NCI-H146 (cell line): ENCODE measurements at regions not wholly inside any gene's neighbourhood (a gene's known extent, or its start where the extent isn't known, plus 50 kb on each side); places are given as distances from the start of the nearest gene placed in this dataset.
"Not testable (repeated sequence)": the region's sequence is repeated elsewhere in the genome, so short reads cannot be mapped to it uniquely, and the experiment has no call there.

Experiments
- DNase-seq: peaks from one replicate; lab custom pipeline; 2025; lab: John Stamatoyannopoulos, UW

- DNase-seq: no peak
These were observed 156.3 kb upstream of the MVB12B start for GRCh38 chr9:126170286-126170823.

GRCh38 chr9:126171641-126172040 lies 155.0 kb upstream of the MVB12B start:
- no peak for DNase-seq

- no peak for DNase-seq
These were observed 153.2 kb upstream of the MVB12B start for GRCh38 chr9:126173401-126173800.

- no peak for DNase-seq
These were observed 152.7 kb upstream of the MVB12B start for GRCh38 chr9:126173929-126174328.

GRCh38 chr9:126183266-126183665 lies 143.4 kb upstream of the MVB12B start:
- no peak for DNase-seq

- DNase-seq: not testable (repeated sequence)
These were observed 135.6 kb upstream of the MVB12B start for GRCh38 chr9:126190994-126191393.

GRCh38 chr9:126198854-126199253 lies 127.8 kb upstream of the MVB12B start:
- no peak for DNase-seq

GRCh38 chr9:126203313-126203712 lies 123.3 kb upstream of the MVB12B start:
- no peak for DNase-seq

- DNase-seq: no peak
These were observed 122.4 kb upstream of the MVB12B start for GRCh38 chr9:126204197-126204596.

GRCh38 chr9:126204708-126205225 lies 121.9 kb upstream of the MVB12B start:
- no peak for DNase-seq

- DNase-seq: no peak
These were observed 121.4 kb upstream of the MVB12B start for GRCh38 chr9:126205265-126205664.

- no peak for DNase-seq
These were observed 120.7 kb upstream of the MVB12B start for GRCh38 chr9:126205845-126206498.

GRCh38 chr9:126207256-126207655 lies 119.4 kb upstream of the MVB12B start:
- no peak for DNase-seq

GRCh38 chr9:126208216-126208758 lies 118.3 kb upstream of the MVB12B start:
- DNase-seq: no peak

GRCh38 chr9:126211441-126212074 lies 115.1 kb upstream of the MVB12B start:
- no peak for DNase-seq

GRCh38 chr9:126215486-126215885 lies 111.1 kb upstream of the MVB12B start:
- no peak for DNase-seq

- DNase-seq: no peak
These were observed 109.8 kb upstream of the MVB12B start for GRCh38 chr9:126216826-126217225.

GRCh38 chr9:126217250-126217653 lies 109.4 kb upstream of the MVB12B start:
- no peak for DNase-seq

- no peak for DNase-seq
These were observed 108.8 kb upstream of the MVB12B start for GRCh38 chr9:126217797-126218196.

GRCh38 chr9:126218359-126219125 lies 108.1 kb upstream of the MVB12B start:
- no peak for DNase-seq

GRCh38 chr9:126219166-126219565 lies 107.5 kb upstream of the MVB12B start:
- no peak for DNase-seq

- no peak for DNase-seq
These were observed 107.0 kb upstream of the MVB12B start for GRCh38 chr9:126219648-126220063.
